Kasumi-1 (cell line): ENCODE measurements at regions not wholly inside any gene's neighbourhood (a gene's known extent, or its start where the extent isn't known, plus 50 kb on each side); places are given as distances from the start of the nearest gene placed in this dataset.
"Not testable (repeated sequence)": the region's sequence is repeated elsewhere in the genome, so short reads cannot be mapped to it uniquely, and the experiment has no call there.

ENCODE experiments used
- DNase-seq, 2 experiments: peaks; one replicate each; lab custom pipeline; 2025; lab: John Stamatoyannopoulos, UW

- DNase-seq = no peak
Observed at GRCh38 chr5:152046361-152046760, 121.7 kb upstream of the GLRA1 start.

GRCh38 chr5:152038856-152039255 lies 114.2 kb upstream of the GLRA1 start:
- not testable (repeated sequence) for DNase-seq

- DNase-seq = not testable (repeated sequence)
Observed at GRCh38 chr5:152026328-152027024, 101.8 kb upstream of the GLRA1 start.

- no peak for DNase-seq
Observed at GRCh38 chr5:152016421-152016820, 91.8 kb upstream of the GLRA1 start.

- no peak for DNase-seq
Observed at GRCh38 chr5:152007653-152008335, 83.1 kb upstream of the GLRA1 start.

GRCh38 chr5:152004095-152004494 lies 79.4 kb upstream of the GLRA1 start:
- DNase-seq = no peak
